HS-27A (cell line): ENCODE measurements at regions not wholly inside any gene's neighbourhood (a gene's known extent, or its start where the extent isn't known, plus 50 kb on each side); places are given as distances from the start of the nearest gene placed in this dataset.
A peak's percentile ranks its signal among the peaks of the same experiment; 100 is the strongest.
"Not testable (repeated sequence)": the region's sequence is repeated elsewhere in the genome, so short reads cannot be mapped to it uniquely, and the experiment has no call there.

Experiments used
- DNase-seq: peaks from one replicate; pipeline ENCODE4 v3.0.0-alpha.2; 2012; ENCODE audit warnings: low read depth, missing footprints

DNA sequence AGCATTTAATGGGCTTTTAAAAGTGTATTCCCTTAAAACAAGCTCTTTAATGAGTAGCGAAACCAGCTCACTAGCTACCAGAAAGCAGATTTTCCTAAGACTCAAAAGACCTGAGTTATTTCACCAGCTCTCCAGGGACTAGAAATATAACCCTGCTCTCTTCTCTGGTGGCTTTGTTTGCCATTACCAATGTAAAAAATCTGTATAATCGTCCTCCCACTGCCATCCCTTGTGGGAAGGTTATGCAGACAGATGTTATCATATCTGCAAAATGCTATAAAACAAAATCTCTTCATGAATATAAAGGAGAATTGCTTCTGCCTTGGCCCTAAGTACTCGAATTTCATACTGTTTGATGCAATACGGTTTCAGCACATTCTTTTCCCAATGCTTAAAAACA is 335.2 kb downstream of the NUP35 start:
- no peak for DNase-seq

DNA sequence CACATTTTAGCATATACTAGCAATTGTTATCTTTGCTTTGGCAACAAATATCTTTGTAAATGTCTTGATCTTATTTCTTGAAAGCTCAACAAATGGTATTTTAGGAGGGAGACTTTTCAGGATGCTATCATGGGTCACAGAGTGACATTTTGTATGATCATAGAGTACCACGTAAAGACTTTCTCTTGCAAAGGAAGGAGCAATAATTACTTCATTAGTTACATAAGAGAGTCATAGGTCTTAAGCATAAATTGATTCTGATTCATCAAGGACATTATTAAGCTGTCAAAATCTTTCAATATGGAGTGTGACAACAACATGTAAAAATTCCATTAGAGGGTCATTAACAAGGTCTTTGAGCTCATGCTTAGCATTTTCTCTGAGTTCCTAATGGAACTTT is 339.6 kb downstream of the NUP35 start:
- DNase-seq = no peak

DNA sequence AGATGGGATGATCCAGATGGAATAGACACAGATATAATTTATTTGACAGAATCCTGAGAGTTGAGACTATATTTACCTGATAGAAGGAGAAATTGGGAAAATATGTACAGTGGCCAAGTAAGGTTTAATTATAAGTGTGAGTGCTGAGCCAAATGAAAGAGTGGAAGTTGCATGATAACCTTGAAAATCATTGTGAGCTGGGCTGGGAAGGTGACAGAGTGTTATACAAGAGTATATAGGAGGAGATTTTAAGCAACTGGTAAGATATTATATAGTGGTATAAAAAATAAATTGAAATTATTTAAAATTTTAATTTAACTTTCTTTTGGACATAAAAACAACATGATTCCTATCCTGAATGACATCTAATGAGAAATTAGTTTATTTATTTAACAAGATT is 340.8 kb downstream of the NUP35 start:
- DNase-seq = no peak

DNA sequence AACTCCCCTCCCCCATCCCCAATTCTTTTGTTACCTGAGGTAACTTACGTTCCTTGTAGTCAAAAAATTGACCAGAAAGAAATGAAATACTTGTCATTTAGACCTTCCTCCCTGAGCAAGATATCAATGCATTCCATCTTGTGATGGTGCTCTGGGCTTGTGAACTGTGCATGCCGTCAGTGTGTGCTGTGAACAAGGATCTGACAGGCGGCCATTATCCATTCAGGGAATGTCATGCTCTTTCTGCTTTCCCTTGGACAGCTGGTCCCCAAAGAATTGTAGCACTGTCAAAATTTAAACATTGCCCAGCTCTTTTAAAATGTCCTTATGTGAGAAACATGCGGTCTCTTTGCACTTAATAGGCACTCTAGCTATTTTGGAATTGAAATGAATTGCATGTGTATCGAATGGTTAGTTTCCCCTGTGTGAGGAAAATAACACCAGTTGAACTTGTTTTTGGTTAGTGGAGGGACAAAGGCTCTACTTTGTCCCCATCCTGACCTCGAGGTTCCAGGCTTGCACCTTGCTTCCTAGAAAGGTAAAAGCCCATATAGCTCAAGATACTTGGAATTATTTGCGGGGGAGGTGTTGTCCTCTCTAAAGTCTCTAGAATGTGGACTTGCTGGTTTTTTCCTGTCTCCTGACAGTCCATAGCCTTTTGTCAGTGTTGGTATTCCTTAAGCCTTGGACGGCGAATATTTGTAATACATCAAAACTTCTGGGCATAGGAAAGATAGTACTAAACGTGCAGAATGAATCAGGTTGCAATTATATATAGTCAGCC is 350.9 kb downstream of the NUP35 start:
- no peak for DNase-seq

DNA sequence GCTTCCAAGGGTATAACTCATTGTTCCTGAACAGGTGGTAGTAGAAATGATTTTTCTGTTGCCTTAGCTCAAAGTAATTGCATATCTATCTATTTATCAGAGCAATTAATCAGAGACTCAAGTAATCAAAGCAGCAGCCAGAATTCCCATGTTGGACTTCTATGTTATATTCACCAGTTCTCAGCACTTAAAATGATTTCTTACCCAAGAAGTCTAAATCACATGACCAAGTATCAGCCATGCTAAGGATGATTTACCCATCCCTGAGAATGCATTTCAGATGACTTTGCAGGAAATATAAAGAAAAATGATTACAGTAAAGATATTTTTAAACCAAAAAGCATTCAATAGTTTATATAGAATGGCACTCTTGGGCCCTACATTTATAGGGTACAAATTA is 352.2 kb downstream of the NUP35 start:
- no peak for DNase-seq

DNA sequence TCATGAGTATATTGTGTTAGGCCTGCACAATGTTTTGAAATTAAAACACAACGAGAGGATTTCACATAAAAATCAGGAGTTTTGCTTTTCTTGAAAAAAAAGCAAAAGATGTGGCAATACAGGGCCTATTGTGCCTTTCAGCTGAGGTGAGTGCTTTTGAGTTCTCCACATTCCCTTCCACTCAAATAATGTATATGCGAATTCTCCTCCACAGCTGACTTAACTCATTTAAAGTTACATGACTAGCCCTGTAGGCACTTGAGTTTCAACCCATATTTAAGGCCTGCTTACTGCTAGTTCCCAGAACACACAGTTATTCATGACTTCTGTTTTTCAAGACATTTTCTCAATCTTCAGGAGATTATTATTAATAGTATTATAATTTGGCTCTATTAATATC is 353.1 kb downstream of the NUP35 start:
- DNase-seq = no peak

DNA sequence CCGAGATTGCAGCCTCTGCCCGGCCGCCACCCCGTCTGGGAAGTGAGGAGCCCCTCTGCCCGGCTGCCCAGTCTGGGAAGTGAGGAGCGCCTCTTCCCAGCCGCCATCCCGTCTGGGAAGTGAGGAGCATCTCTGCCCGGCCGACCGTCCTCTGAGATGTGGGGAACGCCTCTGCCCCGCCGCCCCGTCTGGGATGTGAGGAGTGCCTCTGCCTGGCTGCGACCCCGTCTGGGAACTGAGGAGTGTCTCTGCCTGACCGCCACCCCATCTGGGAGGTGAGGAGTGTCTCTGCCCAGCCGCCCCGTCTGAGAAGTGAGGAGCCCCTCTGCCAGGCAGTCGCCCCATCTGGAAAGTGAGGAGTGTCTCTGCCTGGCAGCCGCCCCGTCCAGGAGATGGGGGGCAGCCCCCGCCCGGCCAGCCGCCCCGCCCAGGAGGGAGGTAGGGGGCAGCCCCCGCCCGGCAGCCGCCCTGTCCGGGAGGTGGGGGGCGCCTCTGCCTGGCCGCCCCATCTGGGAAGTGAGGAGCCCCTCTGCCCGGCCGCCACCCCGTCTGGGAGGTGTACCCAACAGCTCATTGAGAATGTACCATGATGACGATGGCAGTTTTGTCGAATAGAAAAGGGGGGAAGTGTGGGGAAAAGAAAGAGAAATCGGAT is 354.8 kb downstream of the NUP35 start:
- DNase-seq = not testable (repeated sequence)

DNA sequence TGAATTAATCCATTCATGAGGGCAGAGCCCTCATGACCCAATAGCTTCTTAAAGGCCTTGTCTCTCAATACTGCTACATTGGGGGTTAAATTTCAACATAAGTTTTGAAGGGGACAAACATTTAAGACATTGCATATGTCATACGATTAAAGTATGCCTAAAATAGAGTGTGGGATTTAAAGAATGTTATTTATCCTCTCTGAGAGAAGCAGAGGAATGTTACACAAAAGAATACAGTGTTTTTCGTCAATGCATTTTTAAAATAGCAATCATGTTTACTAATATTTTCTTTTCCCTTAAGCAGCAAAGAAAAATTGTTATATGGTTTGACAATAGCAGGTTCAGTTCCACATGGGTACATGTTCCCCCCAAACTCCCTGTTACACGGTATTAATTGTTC is 363.1 kb downstream of the NUP35 start:
- no peak for DNase-seq

DNA sequence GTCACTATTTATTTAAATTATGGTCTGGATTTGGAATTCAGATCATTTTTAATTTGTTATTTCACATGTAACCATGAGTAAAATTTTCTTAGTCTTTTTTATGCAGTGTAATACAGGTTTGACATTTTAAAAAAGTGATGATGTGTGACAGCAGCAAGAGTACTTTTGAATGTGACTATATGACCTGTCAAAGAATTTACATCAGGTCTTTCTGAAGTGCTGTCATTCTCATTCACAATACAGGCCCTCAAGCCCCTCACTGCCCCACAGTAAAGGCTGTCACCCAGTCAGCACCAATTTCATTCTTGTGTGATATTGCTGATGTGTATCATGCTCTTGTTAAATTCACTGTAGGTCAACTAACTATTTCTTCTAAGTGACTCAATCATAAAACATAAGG is 364.2 kb downstream of the NUP35 start:
- DNase-seq = no peak

DNA sequence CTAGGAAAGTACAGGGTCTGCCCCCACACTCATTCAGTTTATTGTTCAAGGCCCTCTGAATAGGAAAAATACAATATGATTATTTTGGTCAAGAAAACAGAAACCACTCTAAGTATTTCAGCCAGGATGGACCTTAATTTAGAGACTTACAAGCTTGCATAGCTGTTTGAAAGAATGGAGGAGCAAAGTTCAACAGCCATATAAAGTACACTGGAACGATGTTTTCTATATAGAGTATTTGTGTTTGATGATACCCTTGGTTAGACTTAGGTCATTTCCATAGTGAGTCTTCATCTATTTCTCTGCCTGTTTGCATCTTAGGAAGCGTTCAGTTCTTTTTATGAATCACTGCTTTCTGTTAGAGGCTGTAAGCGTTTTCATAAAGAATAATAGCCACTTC is 366.2 kb downstream of the NUP35 start:
- DNase-seq = no peak

DNA sequence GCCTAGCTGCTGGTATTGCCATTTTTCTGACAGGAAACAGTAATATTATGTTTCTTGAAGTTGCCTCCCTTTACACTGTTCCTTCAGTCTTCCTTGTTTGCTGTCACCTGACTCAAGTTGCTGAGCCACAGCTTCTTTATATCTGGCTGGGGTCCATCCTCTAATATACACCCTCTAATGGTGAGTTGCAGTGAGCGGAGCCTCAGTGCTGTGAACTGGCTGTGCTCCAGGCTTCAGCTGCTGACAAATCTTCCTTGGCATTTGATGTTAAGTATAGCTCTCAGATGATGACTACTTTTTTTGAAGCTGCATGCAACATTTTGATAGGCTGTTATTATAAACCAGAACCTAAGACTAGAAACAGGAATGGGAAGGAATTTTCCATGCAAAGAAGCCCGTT is 366.7 kb downstream of the NUP35 start:
- peak; percentile 30 for DNase-seq

DNA sequence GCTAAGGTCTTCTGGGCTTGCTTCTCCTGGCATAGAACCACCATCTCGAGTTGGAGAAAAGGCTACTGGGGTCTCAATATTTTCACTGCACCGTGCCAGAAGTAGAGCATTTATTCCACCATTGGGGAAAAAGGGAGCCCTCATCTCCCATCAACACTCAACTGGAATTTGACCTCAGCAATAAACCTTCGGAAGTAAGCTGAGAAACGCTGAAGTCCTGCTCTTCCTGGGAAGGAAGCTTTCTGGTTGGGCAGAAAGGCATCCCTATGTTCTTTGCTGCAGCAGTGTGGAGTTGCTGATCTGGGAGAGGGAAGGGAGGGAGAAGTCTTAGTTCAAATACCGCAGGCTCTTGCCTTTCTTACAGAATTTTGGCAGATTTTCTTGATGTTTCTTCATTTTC is 368.8 kb downstream of the NUP35 start:
- no peak for DNase-seq

DNA sequence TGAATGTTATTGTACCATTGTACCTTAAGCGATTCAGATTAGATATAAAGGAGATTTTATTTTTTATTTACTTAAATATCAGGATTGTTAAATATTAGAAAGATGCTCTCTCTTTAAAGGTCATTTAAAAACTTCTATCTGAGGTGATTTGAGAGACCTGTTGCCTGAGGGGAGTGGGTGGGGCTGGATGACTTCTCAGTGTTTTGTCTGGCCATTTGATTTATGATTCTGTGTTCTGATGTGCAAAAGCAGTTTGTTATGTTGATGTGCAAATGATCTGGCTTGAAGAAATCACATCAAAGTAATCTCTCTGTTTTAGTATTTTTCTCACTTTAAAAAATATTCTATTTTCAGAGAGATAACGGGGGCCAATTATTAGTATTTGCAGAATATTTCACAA is 370.8 kb downstream of the NUP35 start:
- no peak for DNase-seq

DNA sequence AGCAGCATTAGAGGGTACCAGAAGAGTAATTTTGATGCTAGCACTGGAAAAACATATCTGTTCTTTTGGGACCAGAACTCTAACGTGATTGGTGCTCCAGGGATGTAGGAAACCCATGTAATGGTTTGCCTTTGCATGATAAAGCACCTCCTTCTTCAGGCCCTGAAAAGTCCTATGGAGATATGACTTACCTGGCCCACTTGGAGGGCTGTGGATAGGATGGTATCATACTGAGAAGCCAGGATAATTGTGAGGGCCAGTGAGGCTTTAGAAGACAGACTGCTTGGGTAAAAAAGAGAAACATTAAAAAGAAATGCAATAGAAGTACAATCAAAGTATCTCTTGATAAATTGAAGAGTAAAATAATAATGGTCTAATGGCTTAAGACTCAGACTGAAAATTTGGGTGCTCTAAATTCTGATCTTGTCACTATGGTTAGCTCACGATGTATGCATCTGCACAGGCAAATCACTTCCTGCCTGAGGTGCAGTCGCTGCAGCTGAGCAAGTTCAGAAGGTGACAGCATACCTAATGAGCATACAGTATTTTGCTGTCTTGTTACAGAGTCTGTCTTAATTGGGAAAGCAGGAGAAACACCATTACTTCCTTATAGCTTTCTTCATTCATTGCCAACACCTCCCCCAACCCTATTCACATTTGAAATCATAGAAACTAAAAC is 371.5 kb downstream of the NUP35 start:
- DNase-seq = no peak

DNA sequence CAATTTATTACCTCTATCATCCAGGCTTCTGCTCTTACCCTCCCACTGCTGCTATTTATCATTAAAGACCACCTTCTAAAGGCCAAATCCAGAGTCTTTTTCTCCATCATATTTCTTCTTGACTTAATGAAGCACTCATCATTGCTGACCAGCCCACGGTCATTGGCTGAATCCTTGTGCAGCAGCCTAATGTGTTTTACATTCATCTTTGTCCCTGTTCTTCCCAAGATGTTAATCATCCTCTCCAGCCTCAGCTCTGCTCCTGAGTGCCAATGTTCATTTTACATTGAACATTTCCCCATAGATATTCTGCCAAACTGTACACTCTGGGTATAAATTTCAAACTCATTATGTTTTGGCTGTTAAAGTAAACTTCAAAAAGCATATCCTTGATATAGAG is 373.6 kb downstream of the NUP35 start:
- no peak for DNase-seq

DNA sequence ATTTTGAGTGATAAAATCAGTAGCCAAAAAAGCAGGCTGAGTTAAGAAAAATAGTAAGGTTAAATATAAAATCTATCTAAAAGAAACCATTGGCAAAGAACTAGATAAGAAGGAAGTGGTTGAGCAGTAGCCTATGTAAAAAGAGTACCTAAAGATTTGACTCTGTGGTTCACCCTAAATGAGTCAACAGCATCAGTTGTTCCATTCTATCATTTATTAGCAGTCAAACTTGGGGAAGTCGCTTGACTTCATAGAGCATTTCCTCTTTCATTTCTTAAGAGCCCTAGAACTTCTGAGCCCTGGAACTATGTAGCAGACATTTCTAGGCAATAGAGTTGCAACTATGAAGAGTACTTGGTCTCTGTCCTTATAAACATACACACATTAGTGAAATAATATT is 381.7 kb downstream of the NUP35 start:
- no peak for DNase-seq

DNA sequence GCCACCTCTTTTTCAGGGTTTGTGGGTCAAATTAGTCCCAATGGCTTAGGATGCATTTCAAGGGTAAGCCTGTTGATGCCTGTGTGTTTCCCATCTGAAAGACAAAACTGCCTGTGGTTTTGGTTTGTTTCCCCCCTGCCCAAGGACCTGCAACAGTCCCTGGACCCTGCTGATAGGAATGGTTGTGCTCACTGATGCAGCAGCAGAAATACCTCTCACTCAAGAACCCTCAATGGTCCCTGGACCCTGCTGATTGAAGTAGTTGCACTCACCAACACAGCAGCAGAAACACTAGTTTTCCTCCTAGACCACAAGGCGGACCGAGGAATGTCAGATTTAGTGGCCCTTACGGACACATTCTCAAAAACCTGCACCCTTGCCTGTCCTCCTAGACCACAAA is 386.9 kb downstream of the NUP35 start:
- no peak for DNase-seq

DNA sequence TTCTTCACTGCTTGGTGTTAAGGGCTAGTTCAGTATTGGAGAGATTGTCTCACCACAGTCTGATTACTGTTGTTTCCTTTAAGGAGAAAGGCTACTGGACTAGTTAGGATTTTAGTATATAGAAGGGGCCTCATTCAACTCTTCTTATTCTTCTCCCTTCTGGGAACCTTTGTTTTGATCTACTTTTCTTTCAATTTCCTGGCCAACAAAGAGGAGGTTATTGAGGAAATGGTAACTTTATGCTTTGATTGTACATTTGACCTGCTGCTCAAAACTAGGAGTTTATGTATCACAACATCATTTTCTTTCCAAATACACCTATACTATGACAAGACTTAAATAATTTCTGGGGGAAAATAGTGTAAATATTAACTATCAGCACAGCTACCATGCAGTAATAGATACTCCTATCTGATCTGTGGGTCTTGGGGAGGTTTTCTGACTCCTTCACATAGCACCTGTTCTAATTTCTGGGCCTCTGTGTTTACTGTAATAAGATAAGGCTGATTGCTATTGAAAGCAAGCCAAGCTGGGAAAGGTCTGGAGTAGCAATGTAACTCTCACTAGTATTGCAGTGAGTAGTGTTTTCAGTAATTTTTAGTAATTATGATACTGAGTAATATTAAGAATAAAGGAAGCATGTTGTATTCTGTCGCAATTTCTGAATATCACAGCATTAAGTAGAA is 395.3 kb downstream of the NUP35 start:
- no peak for DNase-seq

DNA sequence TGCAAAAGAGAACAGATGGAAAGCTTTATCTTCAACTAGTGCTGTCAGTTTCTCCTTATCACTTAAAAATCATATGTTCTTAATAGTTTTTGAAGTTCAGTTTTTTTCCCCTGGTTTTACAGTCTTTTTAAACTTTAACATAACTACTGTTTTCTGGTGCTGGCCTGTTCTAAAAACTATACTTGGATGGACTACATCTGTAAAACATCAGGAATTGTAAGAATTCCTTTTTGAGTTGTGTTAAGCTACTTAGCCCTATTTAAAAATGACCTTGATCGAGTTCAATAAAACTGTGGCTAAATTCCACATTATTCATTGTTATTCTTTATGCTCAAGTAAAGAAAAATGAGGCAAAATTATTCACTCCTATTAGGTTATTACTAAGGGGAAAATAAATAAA is 397.7 kb downstream of the NUP35 start:
- DNase-seq = no peak

DNA sequence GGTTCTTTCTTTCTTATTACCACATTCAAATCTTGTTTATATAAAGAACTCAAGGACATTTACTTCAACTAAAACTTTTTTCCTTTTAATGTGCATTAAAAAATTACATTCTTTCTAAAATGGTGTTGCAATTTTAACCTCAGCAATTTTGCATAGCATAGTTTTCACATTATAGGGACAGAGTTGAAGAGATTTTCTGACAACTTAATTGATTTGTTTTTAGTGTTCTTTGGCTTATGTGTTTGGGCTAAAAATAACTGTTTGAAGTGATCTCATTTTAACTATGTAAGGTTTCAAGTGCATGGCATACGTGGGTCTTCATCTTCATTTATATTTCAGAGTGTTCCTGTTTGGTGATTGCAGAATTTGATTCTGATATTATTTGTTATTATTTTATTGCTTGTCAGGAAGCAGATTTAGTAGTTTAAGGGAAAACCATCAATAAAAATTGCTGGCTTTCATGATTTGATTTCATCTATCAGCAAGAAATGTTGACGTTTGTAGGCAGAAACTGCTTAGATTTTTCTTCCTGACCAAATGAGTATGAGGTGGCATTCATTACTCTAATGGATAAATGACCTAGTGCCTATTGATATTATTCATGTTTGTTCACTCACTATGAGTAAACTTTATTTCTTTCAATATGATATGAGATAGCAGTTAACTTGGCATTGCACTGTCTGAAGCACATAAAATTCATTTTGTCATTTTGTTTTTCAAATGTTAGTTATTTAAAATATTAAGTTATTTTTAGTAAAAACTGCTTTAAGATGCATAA is 398.4 kb downstream of the NUP35 start:
- no peak for DNase-seq

DNA sequence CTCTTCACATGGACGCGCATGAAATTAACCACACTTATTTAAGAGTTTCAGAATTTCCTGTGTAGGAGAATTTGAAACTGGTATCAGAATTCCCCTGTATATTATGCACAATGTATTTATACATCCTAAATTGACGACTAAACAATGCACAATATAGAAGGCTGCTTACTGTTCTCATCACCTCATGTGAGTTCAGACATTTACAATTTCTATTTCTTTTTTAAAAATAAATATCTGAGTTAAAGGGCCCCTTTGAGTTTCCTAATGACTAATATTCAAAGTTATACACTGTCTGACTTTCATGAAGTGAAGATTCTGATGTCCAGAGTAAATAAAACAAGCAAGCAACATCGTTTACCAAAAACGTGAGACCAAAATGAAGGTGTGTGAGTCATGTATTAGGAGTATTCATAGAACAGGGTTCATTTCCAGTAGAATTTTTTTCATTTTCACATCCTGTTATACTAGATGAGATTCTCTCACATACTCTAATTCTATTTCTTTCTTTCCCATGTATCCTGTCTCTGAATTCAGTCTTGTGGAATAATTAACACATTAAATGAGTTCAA is 406.2 kb downstream of the NUP35 start:
- DNase-seq = no peak

DNA sequence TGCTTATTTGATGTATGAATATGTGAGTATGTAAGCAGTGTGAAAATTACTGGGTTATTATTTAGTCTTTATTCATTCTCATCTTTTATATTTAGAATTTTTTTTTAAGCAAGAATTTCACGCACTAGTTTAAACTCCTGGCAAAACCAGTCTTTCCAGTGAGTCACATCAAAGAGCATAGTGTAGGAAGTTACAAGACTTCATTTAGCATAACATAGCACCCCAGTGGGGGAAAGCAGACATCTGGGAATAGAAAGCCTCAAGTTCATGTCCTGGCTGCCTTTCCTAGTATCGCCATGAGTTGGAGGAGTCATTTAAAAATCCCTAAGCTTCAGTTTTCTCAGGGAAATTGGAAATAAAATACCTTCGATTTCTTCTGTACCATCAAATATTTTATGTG is 408.3 kb downstream of the NUP35 start:
- no peak for DNase-seq
